H9 (cell line): ENCODE measurements at regions not wholly inside any gene's neighbourhood (a gene's known extent, or its start where the extent isn't known, plus 50 kb on each side); places are given as distances from the start of the nearest gene placed in this dataset.

Source experiments
- DNase-seq: peaks from one replicate; pipeline ENCODE4 v3.0.0-alpha.2; 2017
- H2AFZ ChIP-seq: one replicate; pipeline ENCODE4 v1.6.1; 2013; ENCODE audit warnings: mild to moderate bottlenecking, low read length, control low read depth, moderate library complexity
- H2AK5ac ChIP-seq: 2 replicates; pipeline ENCODE4 v1.6.1; 2013; ENCODE audit warnings: low read length, control low read depth, mixed read lengths; ENCODE audit not compliant: insufficient read length
- H2BK120ac ChIP-seq: one replicate; pipeline ENCODE4 v1.6.1; 2013; ENCODE audit warnings: low read depth, mild to moderate bottlenecking, low read length, control low read depth, inconsistent platforms; ENCODE audit not compliant: poor library complexity, severe bottlenecking
- H2BK12ac ChIP-seq: 2 replicates; pipeline ENCODE4 v1.6.1; 2013; ENCODE audit warnings: low read length, control low read depth, mixed read lengths, low read depth; ENCODE audit not compliant: insufficient read length
- H2BK15ac ChIP-seq: 2 replicates; pipeline ENCODE4 v1.6.1; 2013; ENCODE audit warnings: low read depth, low read length, control low read depth
- H2BK20ac ChIP-seq: one replicate; pipeline ENCODE4 v1.6.1; 2013; ENCODE audit warnings: low read depth, mild to moderate bottlenecking, low read length, control low read depth, inconsistent platforms; ENCODE audit not compliant: poor library complexity, severe bottlenecking
- H2BK5ac ChIP-seq: 2 replicates; pipeline ENCODE4 v1.6.1; 2013; ENCODE audit warnings: low read length, control low read depth, mixed read lengths; ENCODE audit not compliant: insufficient read length
- H3K14ac ChIP-seq: 2 replicates; pipeline ENCODE4 v1.6.1; 2013; ENCODE audit warnings: low read length, control low read depth; ENCODE audit not compliant: insufficient read depth
- H3K18ac ChIP-seq: 2 replicates; pipeline ENCODE4 v1.6.1; 2013; ENCODE audit warnings: low read depth, mild to moderate bottlenecking, mixed read lengths, low read length, control low read depth; ENCODE audit not compliant: insufficient read length
- H3K23ac ChIP-seq: 2 replicates; pipeline ENCODE4 v1.6.1; 2013; ENCODE audit warnings: low read length, control low read depth, mixed read lengths, low read depth; ENCODE audit not compliant: insufficient read length
- H3K23me2 ChIP-seq: 2 replicates; pipeline ENCODE4 v1.6.1; 2013; ENCODE audit warnings: low read depth, mild to moderate bottlenecking, mixed read lengths, low read length, control low read depth; ENCODE audit not compliant: insufficient read length, poor library complexity, severe bottlenecking
- H3K27ac ChIP-seq: 2 replicates; pipeline ENCODE4 v1.5.1; 2013; ENCODE audit warnings: low read length, control low read depth, mixed read lengths, low read depth; ENCODE audit not compliant: insufficient read length
- H3K27me3 ChIP-seq: 2 replicates; pipeline ENCODE4 v1.6.1; 2013; ENCODE audit warnings: low read length, control low read depth, inconsistent platforms; ENCODE audit not compliant: insufficient read depth
- H3K4ac ChIP-seq: 2 replicates; pipeline ENCODE4 v1.6.1; 2013; ENCODE audit warnings: low read depth, mild to moderate bottlenecking, control low read depth, inconsistent platforms, low read length, moderate library complexity
- H3K4me1 ChIP-seq: 2 replicates; pipeline ENCODE4 v1.6.1; 2013; ENCODE audit warnings: low read length, control low read depth, inconsistent platforms; ENCODE audit not compliant: insufficient read depth
- H3K4me2 ChIP-seq: 2 replicates; pipeline ENCODE4 v1.6.1; 2013; ENCODE audit warnings: low read length, control low read depth, mixed read lengths; ENCODE audit not compliant: insufficient read length, insufficient read depth
- H3K56ac ChIP-seq: 2 replicates; pipeline ENCODE4 v1.6.1; 2013; ENCODE audit warnings: low read depth, mild to moderate bottlenecking, mixed read lengths, low read length, control low read depth; ENCODE audit not compliant: insufficient read length
- H3K79me1 ChIP-seq: 2 replicates; pipeline ENCODE4 v1.6.1; 2013; ENCODE audit warnings: low read depth, mild to moderate bottlenecking, moderate library complexity, low read length, control low read depth, inconsistent platforms; ENCODE audit not compliant: insufficient read depth, poor library complexity, severe bottlenecking
- H3K79me2 ChIP-seq: 2 replicates; pipeline ENCODE4 v1.6.1; 2013; ENCODE audit warnings: low read length, control low read depth, inconsistent platforms; ENCODE audit not compliant: insufficient read depth
- H3K9ac ChIP-seq: 2 replicates; pipeline ENCODE4 v1.6.1; 2013; ENCODE audit warnings: low read length, control low read depth, mixed read lengths; ENCODE audit not compliant: insufficient read length; ENCODE audit errors: extremely low read depth
- H3K9me3 ChIP-seq: one replicate; pipeline ENCODE4 v1.6.1; 2013; ENCODE audit warnings: low read depth, low read length, inconsistent platforms; ENCODE audit not compliant: control insufficient read depth
- H3T11ph ChIP-seq: one replicate; pipeline ENCODE4 v1.6.1; 2013; ENCODE audit warnings: mild to moderate bottlenecking, low read length, control low read depth, inconsistent platforms
- H4K20me1 ChIP-seq: one replicate; pipeline ENCODE4 v1.6.1; 2013; ENCODE audit not compliant: control insufficient read depth, insufficient read length, insufficient read depth
- H4K5ac ChIP-seq: 2 replicates; pipeline ENCODE4 v1.6.1; 2013; ENCODE audit warnings: low read depth, mild to moderate bottlenecking, mixed read lengths, low read length, control low read depth; ENCODE audit not compliant: insufficient read length
- H4K8ac ChIP-seq: replicated peaks from 2 replicates; pipeline ENCODE4 v1.6.1; 2013; ENCODE audit warnings: low read length, control low read depth, mixed read lengths, low read depth; ENCODE audit not compliant: insufficient read length
- H4K91ac ChIP-seq: 2 replicates; pipeline ENCODE4 v1.6.1; 2013; ENCODE audit warnings: low read depth, mild to moderate bottlenecking, moderate library complexity, mixed read lengths, low read length, control low read depth; ENCODE audit not compliant: insufficient read length
- H3K27ac Mint-ChIP-seq, 3 experiments: 2 replicates in 2 of 3; 3 replicates in 1 of 3; pipeline ENCODE4 v1.8.0; 2020 to 2021; ENCODE audit warnings: mixed read lengths in 3 of 3, mild to moderate bottlenecking in 1 of 3, moderate library complexity in 1 of 3
- H3K27me3 Mint-ChIP-seq: 2 replicates; pipeline ENCODE4 v1.8.0; 2021; ENCODE audit warnings: low read depth, mild to moderate bottlenecking, moderate library complexity, mixed read lengths
- H3K36me3 Mint-ChIP-seq, 3 experiments: 2 replicates in 2 of 3; 3 replicates in 1 of 3; pipeline ENCODE4 v1.8.0; 2020 to 2021; ENCODE audit warnings: low read depth in 3 of 3, mixed read lengths in 3 of 3; ENCODE audit not compliant: insufficient read depth in 1 of 3
- H3K4me1 Mint-ChIP-seq, 2 experiments: 2 replicates each; pipeline ENCODE4 v1.8.0; 2020; ENCODE audit warnings: mixed read lengths in 2 of 2
- H3K4me3 Mint-ChIP-seq, 2 experiments: 2 replicates in 1 of 2; 3 replicates in 1 of 2; pipeline ENCODE4 v1.8.0; 2020 to 2021; ENCODE audit warnings: mild to moderate bottlenecking in 2 of 2, mixed read lengths in 2 of 2, moderate library complexity in 1 of 2
- H3K9me3 Mint-ChIP-seq, 2 experiments: 2 replicates in 1 of 2; 3 replicates in 1 of 2; pipeline ENCODE4 v1.8.0; 2020; ENCODE audit warnings: mild to moderate bottlenecking in 2 of 2, mixed read lengths in 2 of 2, moderate library complexity in 1 of 2
- CTCF ChIP-seq: fragments of 200-600 bp; sonication (generic); conservative IDR thresholded peaks from 3 replicates; pipeline ENCODE4 v1.8.0; 2021; ENCODE audit warnings: antibody characterized with exemption, mild to moderate bottlenecking
- WGBS: extraction: QIAGEN DNeasy Blood & Tissue Kit; methylation state at CpG from one replicate; pipeline ENCODE4 v1.1.7; 2013; ENCODE audit warnings: missing lambda C conversion rate, low lambda C conversion rate, mixed read lengths; ENCODE audit not compliant: insufficient read length; ENCODE audit errors: extremely low coverage; 5-methylcytosine and 5-hydroxymethylcytosine counted together

GRCh38 chr10:10596256-10596655 is 421.4 kb upstream of the CELF2 start:
- Mint-ChIP-seq H3K27ac (no peak overlapping the region), H3K27me3 (no peaks in the 10 kb centered on the region), H3K4me3 (no peak overlapping the region), H3K36me3 (no peaks in the 10 kb centered on the region), H3K9me3 (no peaks in the 10 kb centered on the region), H3K4me1 (peaks cover 0 to 6% of the 10 kb centered on the region in 2 experiments; a peak in 1 of 4 replicates)
- no peak overlapping the region for H3K56ac ChIP-seq
- no peak for DNase-seq
- no peak overlapping the region for H3K9ac ChIP-seq
- no peak overlapping the region for H2AK5ac ChIP-seq
- H4K5ac ChIP-seq = no peak overlapping the region
- H2BK20ac ChIP-seq = no peak overlapping the region
- no peak overlapping the region for H2BK5ac ChIP-seq
- H3K4me2 ChIP-seq = no peak overlapping the region
- H3K9me3 ChIP-seq = no peaks in the 10 kb centered on the region
- no peak overlapping the region for H4K91ac ChIP-seq
- H2AFZ ChIP-seq = no peak overlapping the region
- H3K27me3 ChIP-seq = no peaks in the 10 kb centered on the region; the same call in 1 of the 2 replicates
- no peaks in the 10 kb centered on the region for H3K23me2 ChIP-seq
- H3K14ac ChIP-seq = no peak overlapping the region
- H3K79me1 ChIP-seq = no peaks in the 10 kb centered on the region
- no peak overlapping the region for H3T11ph ChIP-seq
- H2BK120ac ChIP-seq = no peak overlapping the region
- no peak overlapping the region for H3K4ac ChIP-seq
- no CpG with 5 or more reads among the region's 2 CpGs for WGBS
- H3K18ac ChIP-seq = no peak overlapping the region
- no peaks in the 10 kb centered on the region for H3K4me1 ChIP-seq
- H4K20me1 ChIP-seq = no peaks in the 10 kb centered on the region
- TF ChIP-seq CTCF = no peak
- no peak overlapping the region for H2BK15ac ChIP-seq
- H3K79me2 ChIP-seq = no peaks in the 10 kb centered on the region
- no peak overlapping the region for H4K8ac ChIP-seq
- no peak overlapping the region for H3K27ac ChIP-seq
- H2BK12ac ChIP-seq = no peak overlapping the region
- H3K23ac ChIP-seq = no peak overlapping the region
